ENCODE measurements at regions not wholly inside any gene's neighbourhood (a gene's known extent, or its start where the extent isn't known, plus 50 kb on each side); places are given as distances from the start of the nearest gene placed in this dataset.

GRCh38 chr13:72561791-72562190, 165.6 kb downstream of the MZT1 start:
- TF ChIP-seq CTCF (conservative IDR thresholded peaks at IDR 0.05; ENCODE audit: low read depth, low read length): no peak
- H4K20me1 ChIP-seq (ENCODE audit: insufficient read depth): no peaks in the 10 kb centered on the region
- no peak overlapping the region for H2AFZ ChIP-seq (ENCODE audit: low read depth)
- H3K27me3 ChIP-seq (ENCODE audit: insufficient read depth, low read depth): no peaks in the 10 kb centered on the region
- no peak overlapping the region for H3K27ac ChIP-seq
- H3K36me3 ChIP-seq (ENCODE audit: insufficient read depth): no peaks in the 10 kb centered on the region
- H3K79me2 ChIP-seq (ENCODE audit: insufficient read depth, low read depth): no peaks in the 10 kb centered on the region
- no peaks in the 10 kb centered on the region for H3K4me1 ChIP-seq (ENCODE audit: low read depth, poor library complexity, severe bottlenecking)
- H3K4me3 ChIP-seq (IDR thresholded peaks at IDR 0.05; ENCODE audit: insufficient read depth, low read depth, low read length): no peak overlapping the region
- H3K9ac ChIP-seq: no peak overlapping the region
- H3K4me2 ChIP-seq: no peak overlapping the region

DNA sequence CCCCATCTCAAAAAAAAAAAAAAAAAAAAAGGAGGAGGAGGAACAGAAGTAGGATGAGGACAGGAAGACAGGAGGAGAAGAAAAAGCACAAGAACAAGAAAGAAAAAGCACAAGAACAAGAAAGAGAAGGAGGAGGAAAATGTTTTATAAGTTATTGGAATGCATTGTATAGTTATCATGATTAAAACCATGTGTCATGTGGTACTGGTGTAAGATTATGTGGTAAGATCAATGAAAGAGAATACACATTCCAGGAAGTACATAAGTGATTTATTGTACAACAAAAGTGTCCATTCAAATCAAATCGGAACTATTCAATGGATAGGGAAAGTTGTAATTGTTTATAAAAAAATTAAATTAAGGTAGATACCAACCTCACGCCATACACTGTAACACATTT, 167.7 kb downstream of the MZT1 start:
- no peaks in the 10 kb centered on the region for H4K20me1 ChIP-seq (ENCODE audit: insufficient read depth)
- H3K4me2 ChIP-seq: no peak overlapping the region
- H3K27ac ChIP-seq: no peak overlapping the region
- no peak for TF ChIP-seq CTCF (conservative IDR thresholded peaks at IDR 0.05; ENCODE audit: low read depth, low read length)
- H3K4me1 ChIP-seq (ENCODE audit: low read depth, poor library complexity, severe bottlenecking): no peaks in the 10 kb centered on the region
- H3K4me3 ChIP-seq (IDR thresholded peaks at IDR 0.05; ENCODE audit: insufficient read depth, low read depth, low read length): no peak overlapping the region
- no peak overlapping the region for H2AFZ ChIP-seq (ENCODE audit: low read depth)
- no peaks in the 10 kb centered on the region for H3K36me3 ChIP-seq (ENCODE audit: insufficient read depth)
- no peaks in the 10 kb centered on the region for H3K79me2 ChIP-seq (ENCODE audit: insufficient read depth, low read depth)
- no peaks in the 10 kb centered on the region for H3K27me3 ChIP-seq (ENCODE audit: insufficient read depth, low read depth)
- H3K9ac ChIP-seq: no peak overlapping the region

GRCh38 chr13:72556945-72557344, 170.5 kb downstream of the MZT1 start:
- no peak for TF ChIP-seq CTCF (conservative IDR thresholded peaks at IDR 0.05; ENCODE audit: low read depth, low read length)
- H3K4me1 ChIP-seq (ENCODE audit: low read depth, poor library complexity, severe bottlenecking): no peaks in the 10 kb centered on the region

GRCh38 chr13:72555601-72556000, 171.8 kb downstream of the MZT1 start:
- Histone ChIP-seq H3K36me3 (ENCODE audit: insufficient read depth) (no peaks in the 10 kb centered on the region), H3K79me2 (ENCODE audit: insufficient read depth, low read depth) (no peaks in the 10 kb centered on the region), H3K9ac (no peak overlapping the region), H2AFZ (ENCODE audit: low read depth) (no peak overlapping the region), H3K4me3 (IDR thresholded peaks at IDR 0.05; ENCODE audit: insufficient read depth, low read depth, low read length) (no peak overlapping the region), H3K4me1 (ENCODE audit: low read depth, poor library complexity, severe bottlenecking) (no peaks in the 10 kb centered on the region), H4K20me1 (ENCODE audit: insufficient read depth) (no peaks in the 10 kb centered on the region), H3K27ac (no peak overlapping the region), H3K4me2 (no peak overlapping the region), H3K27me3 (ENCODE audit: insufficient read depth, low read depth) (no peaks in the 10 kb centered on the region)
- TF ChIP-seq CTCF (conservative IDR thresholded peaks at IDR 0.05; ENCODE audit: low read depth, low read length): no peak

More at GRCh38 chr13:72556945-72557344, 170.5 kb downstream of the MZT1 start:
- Histone ChIP-seq H3K27ac (no peak overlapping the region), H4K20me1 (ENCODE audit: insufficient read depth) (no peaks in the 10 kb centered on the region), H3K36me3 (ENCODE audit: insufficient read depth) (no peaks in the 10 kb centered on the region), H3K4me2 (no peak overlapping the region), H3K9ac (no peak overlapping the region), H2AFZ (ENCODE audit: low read depth) (no peak overlapping the region), H3K79me2 (ENCODE audit: insufficient read depth, low read depth) (no peaks in the 10 kb centered on the region), H3K27me3 (ENCODE audit: insufficient read depth, low read depth) (no peaks in the 10 kb centered on the region), H3K4me3 (IDR thresholded peaks at IDR 0.05; ENCODE audit: insufficient read depth, low read depth, low read length) (no peak overlapping the region)
